ENCODE measurements at regions not wholly inside any gene's neighbourhood (a gene's known extent, or its start where the extent isn't known, plus 50 kb on each side); places are given as distances from the start of the nearest gene placed in this dataset.
"Not testable (repeated sequence)": the region's sequence is repeated elsewhere in the genome, so short reads cannot be mapped to it uniquely, and the experiment has no call there.

DNA sequence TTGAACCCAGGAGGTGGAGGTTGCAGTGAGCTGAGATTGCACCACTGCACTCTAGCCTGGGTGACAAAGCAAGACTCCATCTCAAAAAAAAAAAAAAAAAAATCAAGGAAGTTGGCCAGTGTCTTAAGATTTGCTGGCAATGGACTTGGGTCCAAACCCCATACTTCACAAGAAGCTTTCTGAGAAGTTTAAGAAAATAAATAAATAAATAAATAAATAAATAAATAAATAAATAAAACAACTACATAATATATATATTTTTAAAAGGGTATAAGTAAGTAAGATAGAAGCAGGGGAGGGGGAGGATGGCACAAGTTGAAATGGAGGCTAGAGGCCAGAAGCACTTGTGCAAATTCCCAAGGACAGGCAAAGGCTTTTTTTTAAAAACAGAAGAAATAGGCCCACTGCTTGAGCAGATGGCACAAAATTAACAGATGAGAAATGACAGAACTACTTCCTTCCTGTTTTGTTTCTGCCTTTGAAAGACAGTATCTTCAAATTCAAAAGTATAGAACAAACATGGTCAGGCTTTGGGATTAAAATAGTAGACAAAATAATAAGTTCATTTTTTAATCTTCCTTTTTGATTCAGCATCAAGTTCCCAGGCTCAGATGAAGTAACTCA lies 287.7 kb downstream of the ALDH8A1 start:
- TF ChIP-seq ZNF8 (CRISPR knock-in tag; IDR thresholded peaks at IDR 0.05) (no peak), TCF4 (CRISPR knock-in tag; IDR thresholded peaks at IDR 0.05; ENCODE audit: borderline replicate concordance) (no peak)
- no peak for ATAC-seq

DNA sequence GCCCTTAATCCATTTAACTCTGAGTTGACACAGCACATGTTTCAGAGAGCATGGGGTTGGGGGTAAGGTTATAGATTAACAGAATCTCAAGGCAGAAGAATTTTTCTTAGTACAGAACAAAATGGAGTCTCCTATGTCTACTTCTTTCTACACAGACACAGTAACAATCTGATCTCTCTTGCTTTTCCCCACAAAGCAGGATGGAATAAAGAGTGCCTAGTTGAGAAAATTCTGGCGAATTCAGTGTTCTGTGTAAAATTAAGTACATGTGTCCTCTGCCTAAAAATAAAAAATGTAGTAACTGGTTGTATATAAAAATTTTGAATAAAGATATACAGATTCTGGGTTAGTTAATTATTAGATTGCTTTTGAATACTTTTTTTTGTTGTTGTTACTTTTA lies 290.0 kb downstream of the ALDH8A1 start:
- not testable (repeated sequence) for ATAC-seq

DNA sequence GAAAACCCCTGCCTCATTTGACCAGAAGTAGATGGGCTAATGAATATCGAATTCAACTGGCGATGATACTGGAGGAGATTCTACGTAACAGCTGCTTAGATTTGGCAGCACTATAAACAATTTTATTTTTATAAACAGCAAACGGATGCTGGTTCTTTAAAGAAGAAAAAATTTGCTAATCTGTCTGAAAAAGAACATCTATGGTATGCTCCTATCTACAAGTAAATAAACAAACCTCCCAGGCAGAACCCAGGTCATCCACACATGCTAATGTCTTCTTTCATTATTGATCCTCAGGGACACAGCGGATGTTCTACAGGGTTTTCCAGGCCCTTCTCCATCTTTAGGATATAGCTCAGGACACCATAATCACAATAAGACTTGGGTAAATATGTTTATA lies 291.3 kb downstream of the ALDH8A1 start:
- TF ChIP-seq SNAI2 (CRISPR knock-in tag; IDR thresholded peaks at IDR 0.05) (no peak), RARB (CRISPR knock-in tag; IDR thresholded peaks at IDR 0.05) (no peak), ZNF8 (CRISPR knock-in tag; IDR thresholded peaks at IDR 0.05) (no peak)
- ATAC-seq = no peak

DNA sequence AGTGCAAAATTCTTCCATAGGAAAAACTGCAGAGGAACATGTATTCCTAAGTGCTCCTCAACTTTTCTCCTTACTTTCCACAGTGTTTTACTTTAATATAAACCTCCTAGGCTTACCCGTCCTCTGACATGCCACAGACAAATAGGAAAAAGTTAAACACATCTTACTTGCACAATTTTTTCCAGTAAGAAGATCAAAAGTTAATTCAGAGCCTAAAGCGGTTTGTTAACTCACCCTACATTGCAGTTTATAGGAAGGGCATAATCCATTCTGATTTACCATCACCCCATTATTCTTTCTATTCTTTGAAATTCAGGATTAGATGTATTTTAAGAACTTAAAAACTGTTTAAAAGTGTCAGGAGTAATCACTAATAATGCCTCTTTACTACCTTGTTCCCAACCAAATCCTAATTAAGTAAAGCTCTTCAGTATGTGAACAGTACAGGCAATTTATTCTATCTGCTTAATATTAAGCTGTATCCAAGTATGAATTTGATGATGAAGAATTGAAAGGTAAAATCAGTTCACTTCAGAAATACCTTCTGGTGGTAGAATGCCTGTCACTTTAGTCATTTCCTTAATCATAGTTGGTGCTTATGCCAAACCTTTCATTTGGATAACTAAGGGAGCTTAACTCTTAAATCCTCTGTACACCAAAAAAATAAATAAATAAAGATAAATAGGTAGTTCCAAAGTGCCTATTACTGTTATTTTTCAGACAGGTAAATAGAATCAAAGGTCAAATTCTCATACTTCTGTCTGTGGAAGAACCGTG lies 292.0 kb downstream of the ALDH8A1 start:
- ATAC-seq = no peak
- TF ChIP-seq ISL1 (CRISPR knock-in tag; IDR thresholded peaks at IDR 0.05) = no peak
- no peak for TF ChIP-seq ZNF70 (CRISPR knock-in tag; IDR thresholded peaks at IDR 0.05)
- TF ChIP-seq, protein P1, sequence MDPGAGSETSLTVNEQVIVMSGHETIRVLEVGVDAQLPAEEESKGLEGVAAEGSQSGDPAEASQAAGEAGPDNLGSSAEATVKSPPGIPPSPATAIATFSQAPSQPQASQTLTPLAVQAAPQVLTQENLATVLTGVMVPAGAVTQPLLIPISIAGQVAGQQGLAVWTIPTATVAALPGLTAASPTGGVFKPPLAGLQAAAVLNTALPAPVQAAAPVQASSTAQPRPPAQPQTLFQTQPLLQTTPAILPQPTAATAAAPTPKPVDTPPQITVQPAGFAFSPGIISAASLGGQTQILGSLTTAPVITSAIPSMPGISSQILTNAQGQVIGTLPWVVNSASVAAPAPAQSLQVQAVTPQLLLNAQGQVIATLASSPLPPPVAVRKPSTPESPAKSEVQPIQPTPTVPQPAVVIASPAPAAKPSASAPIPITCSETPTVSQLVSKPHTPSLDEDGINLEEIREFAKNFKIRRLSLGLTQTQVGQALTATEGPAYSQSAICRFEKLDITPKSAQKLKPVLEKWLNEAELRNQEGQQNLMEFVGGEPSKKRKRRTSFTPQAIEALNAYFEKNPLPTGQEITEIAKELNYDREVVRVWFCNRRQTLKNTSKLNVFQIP (CRISPR knock-in tag; IDR thresholded peaks at IDR 0.05; ENCODE audit: borderline replicate concordance, low read depth) = no peak
- no peak for TF ChIP-seq ESRRG (CRISPR knock-in tag; IDR thresholded peaks at IDR 0.05)
- TF ChIP-seq ZFP3 (CRISPR knock-in tag; IDR thresholded peaks at IDR 0.05) = no peak
- no peak for TF ChIP-seq BACH2 (CRISPR knock-in tag; IDR thresholded peaks at IDR 0.05; ENCODE audit: borderline replicate concordance)
- no peak for TF ChIP-seq ARNTL (CRISPR knock-in tag; IDR thresholded peaks at IDR 0.05; ENCODE audit: borderline replicate concordance, low read depth)
- TF ChIP-seq ZFP30 (CRISPR knock-in tag; IDR thresholded peaks at IDR 0.05) = no peak
- no peak for TF ChIP-seq TCF4 (CRISPR knock-in tag; IDR thresholded peaks at IDR 0.05; ENCODE audit: borderline replicate concordance)
- TF ChIP-seq, protein P2, sequence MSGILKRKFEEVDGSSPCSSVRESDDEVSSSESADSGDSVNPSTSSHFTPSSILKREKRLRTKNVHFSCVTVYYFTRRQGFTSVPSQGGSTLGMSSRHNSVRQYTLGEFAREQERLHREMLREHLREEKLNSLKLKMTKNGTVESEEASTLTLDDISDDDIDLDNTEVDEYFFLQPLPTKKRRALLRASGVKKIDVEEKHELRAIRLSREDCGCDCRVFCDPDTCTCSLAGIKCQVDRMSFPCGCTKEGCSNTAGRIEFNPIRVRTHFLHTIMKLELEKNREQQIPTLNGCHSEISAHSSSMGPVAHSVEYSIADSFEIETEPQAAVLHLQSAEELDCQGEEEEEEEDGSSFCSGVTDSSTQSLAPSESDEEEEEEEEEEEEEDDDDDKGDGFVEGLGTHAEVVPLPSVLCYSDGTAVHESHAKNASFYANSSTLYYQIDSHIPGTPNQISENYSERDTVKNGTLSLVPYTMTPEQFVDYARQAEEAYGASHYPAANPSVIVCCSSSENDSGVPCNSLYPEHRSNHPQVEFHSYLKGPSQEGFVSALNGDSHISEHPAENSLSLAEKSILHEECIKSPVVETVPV (CRISPR knock-in tag; IDR thresholded peaks at IDR 0.05) = no peak

DNA sequence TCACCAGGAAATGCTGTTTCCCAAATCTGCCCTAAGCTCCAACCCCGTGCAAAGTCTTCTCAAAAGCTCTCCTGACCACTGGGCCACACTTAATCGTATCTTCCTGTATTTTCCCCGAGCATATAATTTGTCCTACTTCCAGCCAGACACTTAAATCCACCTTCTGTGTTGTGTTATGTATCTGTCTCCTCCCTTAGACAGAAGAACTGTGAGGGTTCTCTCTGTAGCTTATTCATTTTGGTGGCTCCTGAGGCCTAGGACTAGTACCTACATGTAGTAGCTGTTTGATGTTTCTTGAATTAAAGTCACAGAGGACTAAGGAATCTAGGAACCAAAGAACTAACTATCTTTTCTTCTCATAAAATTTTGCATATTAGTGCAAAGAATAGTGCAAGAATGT lies 292.6 kb downstream of the ALDH8A1 start:
- no peak for ATAC-seq
- TF ChIP-seq ZNF8 (CRISPR knock-in tag; IDR thresholded peaks at IDR 0.05) (no peak), TCF4 (CRISPR knock-in tag; IDR thresholded peaks at IDR 0.05; ENCODE audit: borderline replicate concordance) (no peak), RARB (CRISPR knock-in tag; IDR thresholded peaks at IDR 0.05) (no peak), GLIS3 (CRISPR knock-in tag; IDR thresholded peaks at IDR 0.05) (no peak), PPARA (CRISPR knock-in tag; IDR thresholded peaks at IDR 0.05; ENCODE audit: borderline replicate concordance) (no peak), OSR1 (CRISPR knock-in tag; IDR thresholded peaks at IDR 0.05) (no peak), ZC3H10 (CRISPR knock-in tag; IDR thresholded peaks at IDR 0.05) (no peak), ZNF70 (CRISPR knock-in tag; IDR thresholded peaks at IDR 0.05) (no peak), ZFP30 (CRISPR knock-in tag; IDR thresholded peaks at IDR 0.05) (no peak), CSDC2 (CRISPR knock-in tag; IDR thresholded peaks at IDR 0.05) (no peak), BACH2 (CRISPR knock-in tag; IDR thresholded peaks at IDR 0.05; ENCODE audit: borderline replicate concordance) (no peak), ARNTL (CRISPR knock-in tag; IDR thresholded peaks at IDR 0.05; ENCODE audit: borderline replicate concordance, low read depth) (no peak), ZNF565 (CRISPR knock-in tag; conservative IDR thresholded peaks at IDR 0.05; ENCODE audit: low read depth) (no peak)
- TF ChIP-seq, protein P1 (CRISPR knock-in tag; IDR thresholded peaks at IDR 0.05; ENCODE audit: borderline replicate concordance, low read depth) = no peak
- TF ChIP-seq, protein P3, sequence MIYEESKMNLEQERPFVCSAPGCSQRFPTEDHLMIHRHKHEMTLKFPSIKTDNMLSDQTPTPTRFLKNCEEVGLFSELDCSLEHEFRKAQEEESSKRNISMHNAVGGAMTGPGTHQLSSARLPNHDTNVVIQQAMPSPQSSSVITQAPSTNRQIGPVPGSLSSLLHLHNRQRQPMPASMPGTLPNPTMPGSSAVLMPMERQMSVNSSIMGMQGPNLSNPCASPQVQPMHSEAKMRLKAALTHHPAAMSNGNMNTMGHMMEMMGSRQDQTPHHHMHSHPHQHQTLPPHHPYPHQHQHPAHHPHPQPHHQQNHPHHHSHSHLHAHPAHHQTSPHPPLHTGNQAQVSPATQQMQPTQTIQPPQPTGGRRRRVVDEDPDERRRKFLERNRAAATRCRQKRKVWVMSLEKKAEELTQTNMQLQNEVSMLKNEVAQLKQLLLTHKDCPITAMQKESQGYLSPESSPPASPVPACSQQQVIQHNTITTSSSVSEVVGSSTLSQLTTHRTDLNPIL (CRISPR knock-in tag; IDR thresholded peaks at IDR 0.05; ENCODE audit: low read depth) = no peak
- TF ChIP-seq, protein P4, sequence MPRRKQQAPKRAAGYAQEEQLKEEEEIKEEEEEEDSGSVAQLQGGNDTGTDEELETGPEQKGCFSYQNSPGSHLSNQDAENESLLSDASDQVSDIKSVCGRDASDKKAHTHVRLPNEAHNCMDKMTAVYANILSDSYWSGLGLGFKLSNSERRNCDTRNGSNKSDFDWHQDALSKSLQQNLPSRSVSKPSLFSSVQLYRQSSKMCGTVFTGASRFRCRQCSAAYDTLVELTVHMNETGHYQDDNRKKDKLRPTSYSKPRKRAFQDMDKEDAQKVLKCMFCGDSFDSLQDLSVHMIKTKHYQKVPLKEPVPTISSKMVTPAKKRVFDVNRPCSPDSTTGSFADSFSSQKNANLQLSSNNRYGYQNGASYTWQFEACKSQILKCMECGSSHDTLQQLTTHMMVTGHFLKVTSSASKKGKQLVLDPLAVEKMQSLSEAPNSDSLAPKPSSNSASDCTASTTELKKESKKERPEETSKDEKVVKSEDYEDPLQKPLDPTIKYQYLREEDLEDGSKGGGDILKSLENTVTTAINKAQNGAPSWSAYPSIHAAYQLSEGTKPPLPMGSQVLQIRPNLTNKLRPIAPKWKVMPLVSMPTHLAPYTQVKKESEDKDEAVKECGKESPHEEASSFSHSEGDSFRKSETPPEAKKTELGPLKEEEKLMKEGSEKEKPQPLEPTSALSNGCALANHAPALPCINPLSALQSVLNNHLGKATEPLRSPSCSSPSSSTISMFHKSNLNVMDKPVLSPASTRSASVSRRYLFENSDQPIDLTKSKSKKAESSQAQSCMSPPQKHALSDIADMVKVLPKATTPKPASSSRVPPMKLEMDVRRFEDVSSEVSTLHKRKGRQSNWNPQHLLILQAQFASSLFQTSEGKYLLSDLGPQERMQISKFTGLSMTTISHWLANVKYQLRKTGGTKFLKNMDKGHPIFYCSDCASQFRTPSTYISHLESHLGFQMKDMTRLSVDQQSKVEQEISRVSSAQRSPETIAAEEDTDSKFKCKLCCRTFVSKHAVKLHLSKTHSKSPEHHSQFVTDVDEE (CRISPR knock-in tag; IDR thresholded peaks at IDR 0.05) = no peak
- TF ChIP-seq, protein P5, sequence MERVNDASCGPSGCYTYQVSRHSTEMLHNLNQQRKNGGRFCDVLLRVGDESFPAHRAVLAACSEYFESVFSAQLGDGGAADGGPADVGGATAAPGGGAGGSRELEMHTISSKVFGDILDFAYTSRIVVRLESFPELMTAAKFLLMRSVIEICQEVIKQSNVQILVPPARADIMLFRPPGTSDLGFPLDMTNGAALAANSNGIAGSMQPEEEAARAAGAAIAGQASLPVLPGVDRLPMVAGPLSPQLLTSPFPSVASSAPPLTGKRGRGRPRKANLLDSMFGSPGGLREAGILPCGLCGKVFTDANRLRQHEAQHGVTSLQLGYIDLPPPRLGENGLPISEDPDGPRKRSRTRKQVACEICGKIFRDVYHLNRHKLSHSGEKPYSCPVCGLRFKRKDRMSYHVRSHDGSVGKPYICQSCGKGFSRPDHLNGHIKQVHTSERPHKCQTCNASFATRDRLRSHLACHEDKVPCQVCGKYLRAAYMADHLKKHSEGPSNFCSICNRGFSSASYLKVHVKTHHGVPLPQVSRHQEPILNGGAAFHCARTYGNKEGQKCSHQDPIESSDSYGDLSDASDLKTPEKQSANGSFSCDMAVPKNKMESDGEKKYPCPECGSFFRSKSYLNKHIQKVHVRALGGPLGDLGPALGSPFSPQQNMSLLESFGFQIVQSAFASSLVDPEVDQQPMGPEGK (CRISPR knock-in tag; IDR thresholded peaks at IDR 0.05; ENCODE audit: borderline replicate concordance) = no peak

All from SK-N-SH treated with all-trans-retinoic acid at 6 μM for 48 hours (cell line).